Endothelial cell of umbilical vein (primary cell): ENCODE measurements at regions not wholly inside any gene's neighbourhood (a gene's known extent, or its start where the extent isn't known, plus 50 kb on each side); places are given as distances from the start of the nearest gene placed in this dataset.
"Not testable (repeated sequence)": the region's sequence is repeated elsewhere in the genome, so short reads cannot be mapped to it uniquely, and the experiment has no call there.

Experiments
- BruUV-seq: library from RNA; stranded (reverse); fragments of 400-500 nt; replicated peaks from 2 replicates; lab custom pipeline; 2021; lab: Mats Ljungman, UMichigan
- CTCF ChIA-PET: fragments of 300-600, 350-600 bp; sonication (Branson Sonifier 250); formaldehyde crosslinking; loops from one replicate; lab custom pipeline; 2021; ENCODE audit warnings: antibody characterized with exemption, inconsistent platforms; lab: Charles Lee
- POLR2A ChIA-PET: fragments of 300-600, 350-600 bp; sonication (Branson Sonifier 250); formaldehyde crosslinking; loops from one replicate; lab custom pipeline; 2021; ENCODE audit warnings: antibody characterized with exemption, inconsistent platforms; lab: Charles Lee
- DNase-seq: peaks from one replicate; pipeline ENCODE4 v3.0.0-alpha.2; 2011; ENCODE audit warnings: low read depth, low spot score
- FAIRE-seq: peaks from 2 replicates; lab custom pipeline; 2011; peaks lifted over from hg19 to GRCh38; lab: Jason Lieb, UNC
- H2AFZ ChIP-seq: 2 replicates; pipeline ENCODE4 v1.6.0; 2012; ENCODE audit warnings: low read depth, low read length, control low read depth, inconsistent platforms
- H3K27ac ChIP-seq: 2 replicates; pipeline ENCODE4 v1.5.1; 2011; ENCODE audit warnings: low read depth, mild to moderate bottlenecking, control low read depth, low read length, moderate library complexity; ENCODE audit not compliant: insufficient read depth
- H3K27me3 ChIP-seq, 2 experiments: 2 replicates each; pipeline versions ENCODE4 v1.6.0 to v1.6.1; 2011; ENCODE audit warnings: low read length in 2 of 2, mixed read lengths in 1 of 2; ENCODE audit not compliant: control insufficient read depth in 2 of 2, insufficient read depth in 2 of 2
- H3K36me3 ChIP-seq, 2 experiments: 2 replicates in 1 of 2; 3 replicates in 1 of 2; pipeline ENCODE4 v1.5.1; 2011; ENCODE audit warnings: low read length in 2 of 2, mild to moderate bottlenecking in 1 of 2, moderate library complexity in 1 of 2; ENCODE audit not compliant: control insufficient read depth in 2 of 2, insufficient read depth in 2 of 2; ENCODE audit errors: extremely low read depth in 1 of 2
- H3K4me1 ChIP-seq: 3 replicates; pipeline ENCODE4 v1.5.1; 2011; ENCODE audit warnings: mild to moderate bottlenecking, low read length; ENCODE audit not compliant: control insufficient read depth, insufficient read depth; ENCODE audit errors: extremely low read depth
- H3K4me2 ChIP-seq: 2 replicates; pipeline ENCODE4 v1.6.1; 2011; ENCODE audit warnings: low read length, control low read depth, mixed read lengths; ENCODE audit not compliant: insufficient read depth
- H3K4me3 ChIP-seq, 3 experiments: fragments of 200-600 bp in 1 of 3; sonication (generic), shearing (Covaris generic) in 1 of 3; replicated peaks in 1 of 3; 2 replicates each; pipeline ENCODE4 v1.5.1; 2011 to 2016; ENCODE audit warnings: control low read depth in 3 of 3, low read length in 3 of 3, mild to moderate bottlenecking in 2 of 3, inconsistent platforms in 1 of 3, low read depth in 1 of 3, moderate library complexity in 1 of 3; ENCODE audit not compliant: insufficient read depth in 1 of 3
- H3K79me2 ChIP-seq: 2 replicates; pipeline ENCODE4 v1.6.0; 2012; ENCODE audit warnings: low read length, inconsistent platforms; ENCODE audit not compliant: control insufficient read depth, insufficient read depth
- H3K9ac ChIP-seq: replicated peaks from 2 replicates; pipeline ENCODE3; 2011; ENCODE audit warnings: low read length, control low read depth; ENCODE audit not compliant: insufficient read depth; ENCODE audit errors: extremely low read depth
- H3K9me1 ChIP-seq: replicated peaks from 3 replicates; pipeline ENCODE4 v1.6.0; 2011; ENCODE audit warnings: mild to moderate bottlenecking, low read length; ENCODE audit not compliant: control insufficient read depth, insufficient read depth; ENCODE audit errors: extremely low read depth
- H3K9me3 ChIP-seq: replicated peaks from 2 replicates; pipeline ENCODE4 v1.5.1; 2012; ENCODE audit warnings: low read length, inconsistent platforms; ENCODE audit not compliant: control insufficient read depth, insufficient read depth
- H4K20me1 ChIP-seq: replicated peaks from 2 replicates; pipeline ENCODE3; 2011; ENCODE audit warnings: mild to moderate bottlenecking, low read length; ENCODE audit not compliant: control insufficient read depth, insufficient read depth; ENCODE audit errors: extremely low read depth
- EZH2 ChIP-seq: IDR thresholded peaks from 2 replicates; pipeline ENCODE4 v1.6.1; 2012; ENCODE audit warnings: borderline replicate concordance, low read depth, mild to moderate bottlenecking, moderate library complexity, low read length, inconsistent platforms; ENCODE audit not compliant: severe bottlenecking
- FOS ChIP-seq: IDR thresholded peaks from 2 replicates; pipeline ENCODE4 v1.6.1; 2011; ENCODE audit warnings: mild to moderate bottlenecking, low read length, moderate library complexity, borderline replicate concordance; ENCODE audit not compliant: insufficient read depth
- GATA2 ChIP-seq: IDR thresholded peaks from 2 replicates; pipeline ENCODE4 v1.7.0; 2011; ENCODE audit warnings: low read depth, mild to moderate bottlenecking, moderate library complexity, mixed read lengths, low read length; ENCODE audit not compliant: insufficient read length, insufficient read depth
- JUN ChIP-seq: IDR thresholded peaks from 2 replicates; pipeline ENCODE4 v1.6.1; 2011; ENCODE audit warnings: borderline replicate concordance, low read depth; ENCODE audit not compliant: insufficient read length, insufficient read depth
- MYC ChIP-seq: IDR thresholded peaks from one replicate; pipeline ENCODE4 v1.6.1; 2011; ENCODE audit warnings: mild to moderate bottlenecking, low read depth, low read length
- POLR2A ChIP-seq: IDR thresholded peaks from 2 replicates; pipeline ENCODE4 v1.6.1; 2012; ENCODE audit warnings: low read depth, mild to moderate bottlenecking, control low read depth, low read length
- POLR2AphosphoS5 ChIP-seq: IDR thresholded peaks from 2 replicates; pipeline ENCODE4 v1.6.1; 2012; ENCODE audit warnings: low read depth, mild to moderate bottlenecking, control low read depth, low read length, moderate library complexity; ENCODE audit not compliant: insufficient read depth
- dilution Hi-C: fragments of 300-500 bp; cut with MboI; formaldehyde crosslinking; loops from one replicate; pipeline ENCODE4 v1.15.0; 2019; ENCODE audit warnings: low sequenced_read_pairs; ENCODE audit not compliant: extremely low pct_ligation_motif_present
- intact Hi-C: fragments of 100-400 bp; cut with micrococcal nuclease; formaldehyde crosslinking; loops from one replicate; pipeline ENCODE4 v1.10.0; 2022
- TF ChIP-seq, protein P1 (sequence below), 2 donors: IDR thresholded peaks; 1 replicate in 1 of 2; 2 replicates in 1 of 2; pipeline ENCODE4 v1.5.1; 2011; ENCODE audit warnings: low read length in 2 of 2, mild to moderate bottlenecking in 2 of 2, moderate library complexity in 2 of 2, control low read depth in 1 of 2, inconsistent platforms in 1 of 2, low read depth in 1 of 2; ENCODE audit not compliant: insufficient read depth in 1 of 2; ENCODE audit errors: extremely low read depth in 1 of 2
- TF ChIP-seq, protein P2 (sequence below): IDR thresholded peaks from 2 replicates; pipeline ENCODE4 v1.6.1; 2011; ENCODE audit not compliant: insufficient read depth, insufficient read length

DNA sequence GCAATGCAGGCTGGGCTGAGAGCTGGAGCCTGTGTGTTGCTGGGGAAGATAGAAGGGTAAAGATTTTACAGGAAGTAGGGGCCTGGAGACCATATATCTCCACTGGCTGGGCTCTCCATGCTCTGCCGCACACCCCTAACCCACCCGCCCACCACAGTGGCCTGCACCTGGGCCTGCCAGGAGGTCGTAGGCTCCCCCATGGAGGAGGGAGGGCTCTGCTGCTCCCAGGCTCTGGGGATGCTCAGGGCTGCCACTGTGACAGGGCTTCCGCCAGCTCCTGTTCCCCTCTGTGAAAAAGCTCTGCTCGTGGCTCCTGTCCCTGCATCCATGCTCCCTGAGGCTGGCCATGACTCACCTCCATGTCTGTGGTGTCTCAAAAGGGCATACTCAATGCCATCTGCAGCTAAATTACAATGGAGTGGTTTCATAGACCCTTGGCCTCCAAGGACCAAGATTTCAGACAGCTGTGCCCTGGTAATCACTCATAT is 106.0 kb downstream of the CXCL12 start:
- FAIRE-seq (no peak), DNase-seq (no peak)
- TF ChIP-seq POLR2A (no peak), JUN (no peak), EZH2 (no peak), MYC (no peak), POLR2AphosphoS5 (no peak), FOS (no peak), GATA2 (no peak)
- TF ChIP-seq, protein P1, sequence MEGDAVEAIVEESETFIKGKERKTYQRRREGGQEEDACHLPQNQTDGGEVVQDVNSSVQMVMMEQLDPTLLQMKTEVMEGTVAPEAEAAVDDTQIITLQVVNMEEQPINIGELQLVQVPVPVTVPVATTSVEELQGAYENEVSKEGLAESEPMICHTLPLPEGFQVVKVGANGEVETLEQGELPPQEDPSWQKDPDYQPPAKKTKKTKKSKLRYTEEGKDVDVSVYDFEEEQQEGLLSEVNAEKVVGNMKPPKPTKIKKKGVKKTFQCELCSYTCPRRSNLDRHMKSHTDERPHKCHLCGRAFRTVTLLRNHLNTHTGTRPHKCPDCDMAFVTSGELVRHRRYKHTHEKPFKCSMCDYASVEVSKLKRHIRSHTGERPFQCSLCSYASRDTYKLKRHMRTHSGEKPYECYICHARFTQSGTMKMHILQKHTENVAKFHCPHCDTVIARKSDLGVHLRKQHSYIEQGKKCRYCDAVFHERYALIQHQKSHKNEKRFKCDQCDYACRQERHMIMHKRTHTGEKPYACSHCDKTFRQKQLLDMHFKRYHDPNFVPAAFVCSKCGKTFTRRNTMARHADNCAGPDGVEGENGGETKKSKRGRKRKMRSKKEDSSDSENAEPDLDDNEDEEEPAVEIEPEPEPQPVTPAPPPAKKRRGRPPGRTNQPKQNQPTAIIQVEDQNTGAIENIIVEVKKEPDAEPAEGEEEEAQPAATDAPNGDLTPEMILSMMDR (IDR thresholded peaks at IDR 0.05; ENCODE audit: extremely low read depth in 1 of 2, insufficient read depth in 1 of 2, low read depth in 1 of 2, low read length in 2 of 2): no peak
- TF ChIP-seq, protein P2, sequence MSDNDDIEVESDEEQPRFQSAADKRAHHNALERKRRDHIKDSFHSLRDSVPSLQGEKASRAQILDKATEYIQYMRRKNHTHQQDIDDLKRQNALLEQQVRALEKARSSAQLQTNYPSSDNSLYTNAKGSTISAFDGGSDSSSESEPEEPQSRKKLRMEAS: no peak
- no peak overlapping the region for H2AFZ ChIP-seq
- no peak overlapping the region for H3K27ac ChIP-seq
- H3K9me3 ChIP-seq: no peaks in the 10 kb centered on the region
- no peaks in the 10 kb centered on the region for H3K36me3 ChIP-seq
- H3K9me1 ChIP-seq: peaks cover 3% of the 10 kb centered on the region
- no TSS peak for BruUV-seq
- ChIA-PET POLR2A (no interaction called here), CTCF (no interaction called here)
- H3K4me2 ChIP-seq: no peak overlapping the region
- intact Hi-C loops: no loop called here
- no peaks in the 10 kb centered on the region for H3K27me3 ChIP-seq
- no peaks in the 10 kb centered on the region for H4K20me1 ChIP-seq
- no peak overlapping the region for H3K9ac ChIP-seq
- dilution Hi-C loops: no loop called here
- H3K4me3 ChIP-seq: no peak overlapping the region
- no peaks in the 10 kb centered on the region for H3K79me2 ChIP-seq
- H3K4me1 ChIP-seq: no peaks in the 10 kb centered on the region

DNA sequence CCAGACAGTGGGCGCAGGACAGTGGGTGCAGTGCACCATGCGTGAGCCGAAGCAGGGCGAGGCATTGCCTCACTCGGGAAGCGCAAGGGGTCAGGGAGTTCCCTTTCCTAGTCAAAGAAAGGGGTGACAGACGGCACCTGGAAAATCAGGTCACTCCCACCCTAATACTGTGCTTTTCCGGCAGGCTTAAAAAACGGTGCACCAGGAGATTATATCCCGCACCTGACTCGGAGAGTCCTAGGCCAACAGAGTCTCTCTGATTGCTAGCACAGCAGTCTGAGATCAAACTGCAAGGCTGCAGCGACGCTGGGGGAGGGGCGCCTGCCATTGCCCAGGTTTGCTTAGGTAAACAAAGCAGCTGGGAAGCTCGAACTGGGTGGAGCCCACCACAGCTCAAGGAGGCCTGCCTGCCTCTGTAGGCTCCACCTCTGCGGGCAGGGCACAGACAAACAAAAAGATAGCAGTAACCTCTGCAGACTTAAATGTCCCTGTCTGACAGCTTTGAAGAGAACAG is 116.4 kb downstream of the CXCL12 start:
- CTCF ChIA-PET, intact Hi-C loops, H3K36me3 ChIP-seq, dilution Hi-C loops, FAIRE-seq, BruUV-seq, H3K27ac ChIP-seq, DNase-seq, H3K9me3 ChIP-seq, H3K4me3 ChIP-seq, H3K9me1 ChIP-seq, H2AFZ ChIP-seq, H3K9ac ChIP-seq, H3K4me1 ChIP-seq, H3K4me2 ChIP-seq, H4K20me1 ChIP-seq, H3K79me2 ChIP-seq, H3K27me3 ChIP-seq, POLR2A ChIA-PET: not testable (repeated sequence)
